Right ventricle myocardium superior (tissue), 1 donor: ENCODE measurements at regions not wholly inside any gene's neighbourhood (a gene's known extent, or its start where the extent isn't known, plus 50 kb on each side); places are given as distances from the start of the nearest gene placed in this dataset.
"Not testable (repeated sequence)": the region's sequence is repeated elsewhere in the genome, so short reads cannot be mapped to it uniquely, and the experiment has no call there.

ENCODE experiments used
- ATAC-seq: fragments of 200-7000 bp; cut with Tn5 transposase; one replicate; pipeline ENCODE4 v1.9.1; 2020; ENCODE audit warnings: mild to moderate bottlenecking; ENCODE audit not compliant: poor library complexity
- DNase-seq: peaks from one replicate; pipeline ENCODE4 v3.0.0-alpha.2; 2020
- intact Hi-C: fragments of 100-400 bp; cut with DNase I; formaldehyde crosslinking; loops from one replicate; pipeline ENCODE4 v1.11.2; 2022
- donor health status: DM: no; HTN: yes; CAD: no; lungs with severe emphysema.

DNA sequence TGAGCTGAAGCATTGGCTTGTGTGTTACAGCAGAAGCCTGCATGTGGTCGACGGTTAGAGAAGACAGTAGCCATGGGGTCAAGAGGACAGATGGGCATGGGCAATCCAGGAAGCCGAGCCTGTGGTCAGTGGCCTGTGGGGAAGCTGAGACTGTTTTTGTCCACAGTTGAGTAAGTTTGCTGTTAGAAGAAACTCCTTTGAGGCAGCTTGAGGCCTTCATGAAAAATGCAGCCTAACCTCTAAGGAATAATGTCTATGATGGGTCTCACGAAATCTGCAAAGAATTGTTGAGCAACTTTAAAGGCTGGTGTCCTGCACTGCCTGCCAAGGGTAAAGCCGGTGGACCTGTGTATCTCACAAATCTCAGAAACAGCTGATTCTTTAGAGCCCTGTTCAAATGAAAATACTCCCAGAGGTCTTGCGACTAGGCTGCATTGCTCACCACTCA, 322.4 kb downstream of the SETD4 start:
- ATAC-seq (peak; percentile 75), DNase-seq (peak; percentile 48)
- intact Hi-C loops, result no loop called here

DNA sequence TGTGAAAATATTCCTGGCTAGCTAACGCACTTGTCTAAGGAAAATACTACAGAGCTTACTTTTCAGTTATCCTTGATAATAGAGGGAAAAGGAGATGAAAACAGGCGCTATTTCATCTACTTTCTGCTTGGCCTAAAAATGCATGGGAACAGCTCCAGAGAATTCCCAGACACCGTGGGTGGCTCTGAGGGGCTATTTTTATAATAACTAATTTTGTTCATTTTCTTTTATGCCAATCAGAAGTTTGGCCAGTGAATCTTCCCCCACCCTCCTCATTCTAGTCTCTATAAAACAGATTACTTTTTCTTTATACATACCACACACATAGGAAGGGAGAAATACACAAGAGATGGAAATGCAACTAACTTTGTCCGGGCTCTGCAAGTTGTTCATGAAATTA, 322.9 kb downstream of the SETD4 start:
- ATAC-seq (no peak), DNase-seq (no peak)
- intact Hi-C loops, result no loop called here

DNA sequence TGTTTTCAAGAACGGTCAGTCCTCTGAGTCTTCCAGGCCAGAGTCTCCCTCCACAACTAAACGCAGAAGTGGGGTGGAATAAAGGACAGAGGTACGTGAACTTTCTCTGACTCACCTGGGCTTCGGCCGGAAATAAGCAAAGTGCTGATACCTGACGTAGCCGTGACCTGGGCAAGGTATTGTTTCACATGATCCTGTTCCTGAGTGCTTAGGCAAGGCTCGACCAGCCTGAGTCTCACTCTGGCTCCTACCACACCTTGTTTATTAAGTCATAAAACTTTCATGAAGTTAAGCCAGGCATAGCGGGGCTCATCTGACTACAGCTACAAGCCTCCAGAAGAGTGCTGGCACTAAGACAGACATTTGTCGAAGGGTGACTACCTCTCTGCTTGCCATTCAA, 327.5 kb downstream of the SETD4 start:
- DNase-seq (no peak), ATAC-seq (no peak)
- intact Hi-C loops, result no loop called here

DNA sequence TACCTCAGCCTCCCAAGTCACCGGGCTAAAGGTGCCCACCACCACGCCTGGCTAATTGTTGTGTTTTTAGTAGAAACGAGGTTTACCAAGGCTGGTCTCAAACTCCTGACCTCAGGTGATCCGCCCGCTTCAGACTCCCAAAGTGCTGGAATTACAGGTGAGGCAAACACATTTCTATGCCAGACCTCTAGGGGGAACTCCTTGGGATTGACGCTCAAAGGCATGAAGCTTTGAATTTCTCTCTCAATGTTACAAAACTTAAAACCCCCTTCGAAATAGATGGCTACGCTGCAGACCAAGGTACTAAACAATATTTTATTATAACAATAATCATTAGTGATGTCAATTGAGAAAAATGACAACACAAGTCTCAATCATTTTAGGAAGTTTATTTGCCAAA, 330.0 kb downstream of the SETD4 start:
- no peak for ATAC-seq
- DNase-seq, result no peak
- intact Hi-C loops, result no loop called here

DNA sequence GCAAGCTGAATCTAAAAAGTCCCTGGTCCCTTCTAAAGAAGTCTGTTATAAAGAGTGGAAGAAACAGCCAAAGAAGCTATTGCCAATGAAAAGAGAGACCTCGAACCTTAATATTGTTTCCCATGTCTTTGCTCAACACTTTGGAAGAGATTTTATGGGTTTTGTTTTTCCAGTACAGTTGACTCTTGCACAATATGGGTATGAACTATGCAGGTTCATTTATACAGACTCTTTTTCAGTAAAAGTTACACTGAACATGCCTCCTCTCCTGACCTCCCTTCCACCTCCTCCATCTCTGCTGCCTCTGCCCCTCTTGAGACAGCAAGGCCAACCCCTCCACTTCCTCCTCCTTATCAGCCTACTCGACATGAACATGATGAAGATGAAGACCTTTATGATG, 332.5 kb downstream of the SETD4 start:
- intact Hi-C loops, result no loop called here
- no peak for ATAC-seq
- DNase-seq, result no peak

DNA sequence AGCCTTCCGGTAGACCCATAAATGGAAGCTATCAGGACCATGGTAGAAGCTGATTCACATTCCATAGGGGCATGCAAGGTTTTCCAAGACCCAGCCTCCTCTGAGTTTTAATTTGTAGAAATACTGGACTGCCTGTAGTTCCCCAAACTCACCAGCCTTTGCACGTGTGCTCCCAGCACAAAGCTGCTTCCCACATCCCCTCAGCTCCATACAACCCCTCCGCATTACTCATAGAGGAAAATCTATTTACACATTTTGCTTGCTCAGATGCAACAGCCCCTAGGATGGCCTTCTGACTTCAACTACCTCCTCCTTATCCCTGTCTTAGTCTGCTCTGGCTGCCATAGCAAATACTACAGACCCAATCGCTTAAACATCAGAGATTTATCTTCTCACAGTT, 336.2 kb downstream of the SETD4 start:
- no peak for DNase-seq
- intact Hi-C loops, result no loop called here
- no peak for ATAC-seq

DNA sequence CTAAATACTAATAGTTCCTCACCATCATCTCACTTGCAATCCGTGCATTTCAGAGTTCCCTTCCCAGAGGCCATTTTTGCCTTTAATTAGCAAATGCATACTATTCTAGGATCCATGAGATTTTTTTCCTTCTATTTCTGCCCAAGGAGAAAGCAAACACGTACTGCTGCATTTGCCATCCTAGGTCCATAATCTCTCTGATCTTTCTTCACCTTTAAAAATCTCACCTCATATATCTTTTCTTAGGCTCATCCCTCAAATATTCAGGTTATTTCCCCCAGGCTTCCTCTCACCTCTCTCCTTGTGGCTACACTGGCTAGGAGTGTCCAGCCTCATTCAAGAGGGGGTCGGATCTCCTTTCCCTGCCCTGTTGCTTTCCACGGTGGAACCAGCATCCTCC, 338.6 kb downstream of the SETD4 start:
- intact Hi-C loops, result no loop called here
- DNase-seq (no peak), ATAC-seq (no peak)

DNA sequence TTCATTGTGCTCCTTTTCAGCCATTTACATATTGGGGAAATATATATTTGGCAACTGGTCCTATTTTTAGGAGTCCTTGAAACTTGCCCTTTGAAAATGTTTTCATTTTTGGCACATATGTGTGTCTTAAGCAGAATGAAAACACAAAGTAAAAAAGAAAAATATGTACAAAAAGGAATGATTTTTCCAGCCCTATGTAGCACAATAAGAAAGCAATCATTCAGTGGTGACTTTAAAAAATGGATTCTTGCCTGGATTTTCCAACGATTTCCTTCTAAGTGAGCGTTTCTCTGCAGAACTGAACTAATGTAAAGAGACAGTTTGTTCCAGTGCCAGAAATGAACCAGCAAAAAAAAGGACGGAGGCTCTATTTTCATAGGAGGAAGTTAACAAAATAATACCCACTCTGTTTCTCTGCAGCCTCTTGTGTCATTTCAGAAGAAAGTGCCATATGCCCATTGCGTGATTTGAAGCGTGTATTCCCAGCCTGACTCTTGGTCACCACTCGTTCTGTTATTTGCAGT, 340.1 kb downstream of the SETD4 start:
- DNase-seq, result no peak
- intact Hi-C loops, result no loop called here
- no peak for ATAC-seq

DNA sequence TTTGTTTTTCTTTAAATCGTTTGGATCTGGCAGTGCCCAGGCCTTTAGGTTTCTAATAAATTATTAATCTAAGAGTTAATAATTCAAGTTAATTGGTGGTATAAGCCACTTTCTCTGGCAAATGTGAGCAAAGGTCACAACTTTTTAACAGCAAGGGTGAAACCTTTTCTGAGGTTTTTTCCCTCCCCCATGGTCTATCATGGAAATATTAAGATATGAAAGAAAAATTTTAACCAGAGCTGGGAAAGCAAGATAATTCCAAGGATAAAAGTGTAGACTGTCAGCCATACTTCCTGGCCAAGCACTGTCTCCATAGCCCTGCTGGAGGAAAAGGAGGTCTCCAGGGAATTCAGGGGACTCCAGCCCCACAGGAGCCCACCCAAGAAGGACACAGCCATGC, 341.2 kb downstream of the SETD4 start:
- DNase-seq, result no peak
- intact Hi-C loops, result no loop called here
- ATAC-seq, result no peak

DNA sequence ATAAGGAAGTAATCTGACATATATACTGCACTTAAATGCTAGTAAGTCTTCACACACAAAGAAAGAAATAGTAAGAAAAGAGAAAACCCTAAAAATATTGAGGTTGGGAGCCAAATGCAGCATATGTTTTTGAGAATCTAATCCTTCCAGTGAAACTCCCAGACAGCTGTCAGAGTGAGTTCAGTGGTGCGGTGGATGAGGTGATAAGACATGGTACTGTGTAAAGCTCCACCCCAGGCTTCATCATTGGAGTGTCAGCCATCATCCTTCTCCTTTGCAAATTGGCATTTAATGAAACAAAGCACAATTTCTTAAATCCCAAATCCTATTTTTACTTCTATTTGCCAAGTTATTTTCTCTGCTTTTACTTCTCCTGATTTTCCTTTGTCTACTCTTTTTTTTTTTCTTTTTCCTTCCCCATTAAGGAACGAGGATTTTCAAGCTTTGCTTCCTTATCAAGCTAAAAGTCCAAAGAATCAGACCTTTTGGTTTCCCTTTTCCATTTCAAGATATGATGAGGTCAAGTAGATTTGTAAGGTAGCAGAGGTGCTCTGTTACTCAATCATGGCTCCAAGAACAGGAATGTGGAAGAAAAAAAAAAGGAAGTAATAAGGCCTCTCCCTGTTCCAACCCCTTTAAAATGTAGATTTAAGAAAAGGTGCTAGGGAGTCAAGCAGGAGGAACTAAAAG, 343.3 kb downstream of the SETD4 start:
- no peak for ATAC-seq
- intact Hi-C loops, result no loop called here
- no peak for DNase-seq

DNA sequence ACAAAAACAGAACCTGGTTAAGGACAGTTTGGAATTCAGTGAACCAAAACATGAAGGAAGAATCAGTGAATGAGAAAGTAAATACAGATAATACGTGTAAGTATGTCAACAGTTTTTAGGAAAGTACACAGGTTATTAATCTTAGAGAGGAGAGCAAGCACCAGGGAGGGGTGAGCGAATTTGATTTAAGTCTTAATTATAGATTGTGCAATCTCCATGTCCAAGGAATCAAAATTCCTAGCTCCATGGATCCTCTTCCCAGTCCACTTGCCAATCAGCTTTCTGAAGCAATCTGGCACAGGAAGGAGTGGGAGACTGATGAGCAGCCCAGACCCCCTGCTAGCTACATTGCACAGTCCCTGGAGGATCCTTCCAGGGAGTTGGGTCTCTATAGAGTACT, 346.4 kb downstream of the SETD4 start:
- intact Hi-C loops, result no loop called here
- DNase-seq (no peak), ATAC-seq (no peak)

DNA sequence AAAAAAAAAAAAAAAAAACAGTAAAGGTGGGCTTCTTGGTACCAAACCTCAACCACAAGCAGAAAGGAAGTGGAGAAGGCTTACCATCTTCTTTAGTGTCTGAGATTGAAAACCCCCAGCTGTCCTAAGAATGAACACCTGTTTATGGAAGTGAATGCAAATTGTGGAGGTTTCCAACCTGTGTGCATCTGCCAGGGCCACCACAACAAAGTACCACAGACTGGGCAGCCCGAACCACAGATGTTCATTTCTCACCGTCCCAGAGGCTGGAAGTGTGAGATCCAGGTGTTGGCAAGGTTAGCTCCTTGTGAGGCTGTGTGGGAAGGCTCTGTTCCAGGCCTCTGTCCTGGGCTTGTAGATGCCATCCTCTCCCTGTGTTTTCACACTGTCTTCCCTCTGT, 348.7 kb downstream of the SETD4 start:
- ATAC-seq (no peak), DNase-seq (no peak)
- intact Hi-C loops, result no loop called here

DNA sequence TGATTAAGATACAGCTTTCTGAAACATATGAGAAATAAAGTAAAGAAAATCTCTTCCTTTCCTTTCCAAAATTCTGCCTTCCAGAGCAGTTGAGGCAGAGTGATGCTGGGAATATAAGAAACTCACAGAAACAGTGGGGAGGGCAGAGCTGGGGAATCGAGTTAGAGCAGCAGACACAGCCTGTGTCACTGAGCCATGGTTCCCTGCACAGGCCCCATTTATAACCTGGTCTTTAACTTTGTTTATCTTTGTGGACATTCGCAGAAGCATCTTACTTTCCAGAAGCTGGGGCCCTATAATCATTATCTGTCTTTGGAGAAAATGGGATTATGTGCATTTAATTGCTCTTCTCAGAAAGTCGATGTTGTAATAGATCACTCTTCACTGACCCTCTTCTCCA, 349.1 kb downstream of the SETD4 start:
- intact Hi-C loops, result no loop called here
- no peak for ATAC-seq

DNA sequence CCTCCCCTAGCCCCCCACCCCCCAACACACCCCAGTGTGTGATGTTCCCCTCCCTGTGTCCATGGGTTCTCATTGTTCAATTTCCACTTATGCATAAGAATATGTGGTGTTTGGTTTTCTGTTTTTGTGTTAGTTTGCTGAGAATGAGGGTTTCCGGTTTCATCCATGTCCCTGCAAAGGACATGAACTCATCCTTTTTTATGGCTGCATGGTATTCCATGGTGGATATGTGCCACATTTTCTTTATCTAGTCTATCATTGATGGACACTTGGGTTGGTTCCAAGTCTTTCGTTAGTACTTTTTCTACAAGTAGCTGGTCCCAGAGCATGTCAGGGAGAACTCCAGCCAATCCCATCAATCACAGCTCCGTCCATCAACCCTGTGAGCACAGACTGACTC, 350.3 kb downstream of the SETD4 start:
- DNase-seq, ATAC-seq, intact Hi-C loops: not testable (repeated sequence)

More for the DNA sequence above, 349.1 kb downstream of the SETD4 start:
- DNase-seq, result no peak

DNA sequence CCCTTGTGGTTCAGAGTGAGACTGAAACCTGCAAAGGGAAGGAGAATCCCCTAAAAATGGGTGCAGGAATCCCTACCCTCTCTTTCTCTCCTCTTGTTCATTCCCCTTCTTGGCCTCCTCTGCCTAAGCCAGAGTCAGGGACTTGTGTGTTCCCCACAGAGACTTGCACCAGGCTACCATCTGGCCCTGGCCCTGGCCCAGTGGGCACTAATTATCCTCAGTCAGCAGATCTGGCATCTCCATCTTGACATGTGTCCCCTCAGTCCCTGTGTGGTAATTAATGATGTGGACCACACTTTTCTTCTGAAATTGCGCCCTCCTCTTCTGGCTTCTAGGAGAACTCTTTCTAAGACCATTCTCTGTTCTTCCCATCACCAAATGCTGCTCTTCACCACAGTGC, 354.4 kb downstream of the SETD4 start:
- DNase-seq (no peak), ATAC-seq (no peak)
- intact Hi-C loops, result no loop called here

DNA sequence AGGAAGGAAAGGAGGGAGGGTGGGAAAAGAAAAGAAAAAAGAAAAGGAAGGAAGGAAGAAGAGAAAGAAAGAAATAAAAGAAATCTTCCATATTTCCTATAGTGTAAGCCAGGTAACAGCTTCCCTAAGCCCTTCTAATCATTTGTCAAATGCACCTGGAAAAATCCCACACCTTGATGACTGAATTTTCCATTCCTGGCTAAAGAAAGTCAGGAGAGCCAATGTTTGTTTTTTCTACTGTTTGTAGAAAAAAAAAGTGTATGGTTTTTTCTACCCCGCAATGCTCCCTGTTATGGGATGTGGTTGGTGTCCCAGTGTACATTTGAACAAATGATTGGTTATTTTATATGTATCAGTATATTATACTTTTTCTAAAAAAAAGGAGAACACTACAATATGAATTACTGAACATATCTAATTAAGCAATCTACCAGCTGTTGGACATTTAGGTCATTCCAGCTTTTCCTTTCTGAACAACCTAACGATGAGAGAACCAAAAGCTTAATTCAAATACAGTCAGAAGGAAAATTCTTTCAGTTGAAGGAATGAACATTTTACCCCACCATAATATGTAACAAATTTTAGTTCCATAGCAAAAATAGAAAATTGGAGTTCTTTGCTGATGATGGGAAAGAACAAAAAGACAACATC, 355.0 kb downstream of the SETD4 start:
- ATAC-seq (no peak), DNase-seq (no peak)
- intact Hi-C loops, result no loop called here

DNA sequence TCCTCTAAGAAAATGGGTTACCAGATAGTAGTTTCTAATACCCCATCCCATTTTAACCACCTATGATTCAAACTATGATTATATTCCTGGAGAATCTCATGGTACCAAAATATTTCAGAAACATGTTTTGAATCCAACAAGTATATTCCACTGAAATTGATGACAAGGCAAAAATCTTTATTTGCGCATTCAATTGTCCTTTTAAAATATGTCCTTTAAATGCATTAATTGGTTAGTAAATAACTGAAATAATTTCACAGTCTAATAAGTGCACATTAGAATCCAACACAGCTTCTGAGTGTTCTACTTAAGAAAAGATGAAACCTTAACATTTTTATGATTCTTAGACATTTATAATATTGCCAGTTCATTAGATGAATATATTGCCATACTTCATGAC, 356.6 kb downstream of the SETD4 start:
- DNase-seq, result no peak
- intact Hi-C loops, result no loop called here
- no peak for ATAC-seq

DNA sequence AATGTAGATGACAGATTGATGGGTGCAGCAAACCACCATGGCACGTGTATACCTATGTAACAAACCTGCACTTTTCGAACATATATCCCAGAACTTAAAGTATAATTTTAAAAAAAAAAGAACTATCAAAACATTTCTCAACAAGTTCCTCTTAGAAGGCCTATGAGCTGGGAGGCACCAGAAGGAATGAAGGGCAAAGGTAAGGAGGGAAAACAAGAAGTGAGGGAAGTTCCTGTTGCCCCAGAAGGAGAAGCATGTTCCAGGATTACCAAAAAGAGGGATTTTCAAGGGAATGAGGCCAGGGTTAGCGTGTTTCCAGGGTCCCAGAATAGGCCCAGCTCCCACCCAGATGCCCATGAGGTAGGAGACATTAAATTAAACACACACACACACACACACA, 361.0 kb downstream of the SETD4 start:
- intact Hi-C loops, result no loop called here
- ATAC-seq (no peak), DNase-seq (no peak)

DNA sequence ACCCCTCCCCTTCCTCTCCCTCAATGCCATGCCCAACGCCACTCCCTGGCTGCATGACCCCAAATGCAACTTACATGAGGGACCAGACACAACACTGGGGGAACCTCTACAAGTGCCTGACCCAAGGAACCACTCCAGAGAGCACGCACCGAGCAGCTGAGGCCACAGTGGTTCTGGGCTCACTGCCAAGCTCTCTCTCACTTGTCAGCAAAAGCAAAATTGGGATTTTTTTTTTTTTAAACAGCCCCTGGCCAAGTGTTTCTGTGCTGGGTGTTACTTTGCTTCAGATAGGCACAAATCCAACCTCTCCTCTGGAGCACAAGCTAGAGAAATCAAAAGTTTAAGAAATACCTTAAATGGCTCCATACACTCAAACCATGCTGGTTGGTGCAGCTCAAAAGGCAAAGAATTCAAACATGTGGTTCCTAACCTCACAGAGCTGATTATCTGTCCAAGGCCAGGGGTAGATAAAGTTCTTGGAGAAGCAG, 363.0 kb downstream of the SETD4 start:
- DNase-seq, result peak; percentile 80
- intact Hi-C loops, result no loop called here
- peak; percentile 89 for ATAC-seq

DNA sequence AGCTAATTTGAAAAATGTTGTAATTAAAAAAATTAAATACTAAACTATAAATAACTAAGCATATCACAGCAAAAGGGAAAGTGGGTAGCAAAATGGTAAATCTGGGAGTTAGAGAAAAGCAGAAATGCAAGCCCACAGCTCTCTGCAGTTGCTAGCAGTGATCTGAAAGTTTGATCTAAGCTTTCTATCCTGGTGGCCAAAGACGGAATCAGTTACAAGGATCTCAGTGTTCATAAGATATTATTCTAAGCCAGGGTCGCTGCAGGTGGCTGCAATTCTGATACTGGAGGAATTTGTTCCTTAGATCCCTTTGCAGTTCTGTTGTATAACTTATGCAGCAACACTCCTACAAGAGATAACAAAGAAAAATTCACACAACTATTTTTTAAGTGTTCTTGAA, 363.7 kb downstream of the SETD4 start:
- ATAC-seq (no peak), DNase-seq (no peak)
- intact Hi-C loops, result no loop called here
